K562 (cell line): ENCODE measurements at regions not wholly inside any gene's neighbourhood (a gene's known extent, or its start where the extent isn't known, plus 50 kb on each side); places are given as distances from the start of the nearest gene placed in this dataset.

Source experiments
- CREB1 ChIP-seq, 2 experiments: sonication (generic) in 1 of 2; formaldehyde crosslinking in 1 of 2; IDR thresholded peaks; 2 replicates each; pipeline versions ENCODE4 v1.6.1 to v1.8.0; 2012 to 2022; ENCODE audit warnings: inconsistent platforms in 1 of 2, mild to moderate bottlenecking in 1 of 2, missing genetic modification reagents in 1 of 2, moderate library complexity in 1 of 2
- CTCF ChIP-seq, 3 experiments: IDR thresholded peaks in 2 of 3; conservative IDR thresholded peaks in 1 of 3; 2 replicates each; pipeline ENCODE4 v1.5.1; 2011 to 2012; ENCODE audit warnings: low read length in 3 of 3, mild to moderate bottlenecking in 3 of 3, control low read depth in 2 of 3, improper control_type of control experiment in 1 of 3, inconsistent platforms in 1 of 3, low read depth in 1 of 3, mixed read lengths in 1 of 3, moderate library complexity in 1 of 3; ENCODE audit not compliant: insufficient read depth in 2 of 3
- CXXC5 ChIP-seq: fragments of 250-450 bp; sonication (Bioruptor Pico); IDR thresholded peaks from 2 replicates; pipeline ENCODE4 v1.8.0; 2022; ENCODE audit warnings: inconsistent platforms, mild to moderate bottlenecking, moderate library complexity
- EP300 ChIP-seq: IDR thresholded peaks from 2 replicates; pipeline ENCODE4 v1.6.1; 2012; ENCODE audit warnings: low read length, improper control_type of control experiment
- ERF ChIP-seq: fragments of 450-650 bp; formaldehyde crosslinking; IDR thresholded peaks from 2 replicates; pipeline ENCODE4 v1.4.0; 2020; ENCODE audit warnings: mild to moderate bottlenecking, mixed read lengths
- ETV6 ChIP-seq, 3 experiments: fragments of 150-350 bp in 1 of 3; sonication (generic) in 1 of 3; formaldehyde crosslinking in 1 of 3; IDR thresholded peaks; 2 replicates each; pipeline versions ENCODE4 v1.6.1 to v1.8.0; 2014 to 2022; ENCODE audit warnings: borderline replicate concordance in 2 of 3, low read depth in 2 of 3, antibody characterized with exemption in 1 of 3, low read length in 1 of 3, mild to moderate bottlenecking in 1 of 3, missing genetic modification reagents in 1 of 3
- HNRNPL ChIP-seq: fragments of 200-400 bp; formaldehyde crosslinking; IDR thresholded peaks from 2 replicates; pipeline ENCODE4 v1.6.1; 2017; ENCODE audit warnings: low read depth, mild to moderate bottlenecking, low read length
- POLR2A ChIP-seq: fragments of 450-650 bp; conservative IDR thresholded peaks from 2 replicates; pipeline ENCODE4 v1.6.1; 2016
- RFX5 ChIP-seq: IDR thresholded peaks from 2 replicates; pipeline ENCODE4 v1.6.1; 2011; ENCODE audit warnings: low read depth, mild to moderate bottlenecking, improper control_type of control experiment, low read length
- SAFB2 ChIP-seq: fragments of 200-400 bp; formaldehyde crosslinking; IDR thresholded peaks from 2 replicates; pipeline ENCODE4 v1.6.1; 2018; ENCODE audit warnings: borderline replicate concordance, low read length, low read depth, moderate library complexity; ENCODE audit not compliant: severe bottlenecking
- TF ChIP-seq, protein P1 (sequence below): sonication (generic); formaldehyde crosslinking; IDR thresholded peaks from 2 replicates; pipeline ENCODE4 v1.8.0; 2022; ENCODE audit warnings: mild to moderate bottlenecking, low read depth, missing genetic modification reagents

DNA sequence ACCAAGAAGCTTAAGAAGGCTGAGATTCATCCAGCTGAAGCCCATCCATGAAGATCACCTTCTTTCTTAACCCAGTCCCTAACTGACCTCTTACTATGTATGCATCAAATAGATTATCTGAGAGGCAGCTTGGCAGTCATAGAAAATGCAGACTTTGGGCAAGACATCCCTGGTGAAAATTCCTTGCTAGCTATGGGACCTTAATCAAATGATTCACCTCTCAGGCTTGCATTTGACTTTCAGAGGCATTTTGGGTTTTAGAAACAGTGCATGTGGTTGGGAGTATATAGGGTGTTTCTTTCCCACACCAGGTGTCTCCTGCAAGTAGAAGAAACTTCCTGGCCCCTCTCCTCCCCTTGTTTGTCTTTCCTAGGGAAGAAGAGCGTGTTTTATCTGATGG lies 188.5 kb upstream of the ISX start:
- TF ChIP-seq, protein P1, sequence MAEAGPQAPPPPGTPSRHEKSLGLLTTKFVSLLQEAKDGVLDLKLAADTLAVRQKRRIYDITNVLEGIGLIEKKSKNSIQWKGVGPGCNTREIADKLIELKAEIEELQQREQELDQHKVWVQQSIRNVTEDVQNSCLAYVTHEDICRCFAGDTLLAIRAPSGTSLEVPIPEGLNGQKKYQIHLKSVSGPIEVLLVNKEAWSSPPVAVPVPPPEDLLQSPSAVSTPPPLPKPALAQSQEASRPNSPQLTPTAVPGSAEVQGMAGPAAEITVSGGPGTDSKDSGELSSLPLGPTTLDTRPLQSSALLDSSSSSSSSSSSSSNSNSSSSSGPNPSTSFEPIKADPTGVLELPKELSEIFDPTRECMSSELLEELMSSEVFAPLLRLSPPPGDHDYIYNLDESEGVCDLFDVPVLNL, result no peak
- no peak for TF ChIP-seq CXXC5 (CRISPR knock-in tag)
- no peak for TF ChIP-seq HNRNPL
- TF ChIP-seq ETV6 (IDR thresholded peaks at IDR 0.05; ENCODE audit: borderline replicate concordance in 1 of 2, low read depth in 2 of 2, low read length in 1 of 2), result no peak
- no peak for TF ChIP-seq ETV6 (CRISPR knock-in tag; IDR thresholded peaks at IDR 0.05; ENCODE audit: borderline replicate concordance)
- TF ChIP-seq ERF (CRISPR knock-in tag), result no peak
- TF ChIP-seq EP300, result no peak
- no peak for TF ChIP-seq SAFB2
- no peak for TF ChIP-seq RFX5
- TF ChIP-seq CREB1 (IDR thresholded peaks at IDR 0.05), result no peak
- TF ChIP-seq CREB1 (CRISPR knock-in tag; IDR thresholded peaks at IDR 0.05), result no peak
- TF ChIP-seq POLR2A, result no peak
- TF ChIP-seq CTCF (IDR thresholded peaks at IDR 0.05 in 2 of 3, conservative IDR thresholded peaks at IDR 0.05 in 1 of 3; ENCODE audit: insufficient read depth in 2 of 3, low read depth in 1 of 3, low read length in 3 of 3), result no peak
